Bronchial epithelial cell (primary cell): ENCODE measurements at regions not wholly inside any gene's neighbourhood (a gene's known extent, or its start where the extent isn't known, plus 50 kb on each side); places are given as distances from the start of the nearest gene placed in this dataset.

Experiments
- DNase-seq: peaks from one replicate; pipeline ENCODE4 v3.0.0-alpha.2; 2010; ENCODE audit warnings: low read depth
- FAIRE-seq: peaks from 2 replicates; lab custom pipeline; 2011; peaks lifted over from hg19 to GRCh38; lab: Jason Lieb, UNC
- H3K27me3 ChIP-seq: 2 replicates; pipeline ENCODE4 v1.5.1; 2011; ENCODE audit warnings: low read length; ENCODE audit not compliant: control insufficient read depth, insufficient read depth
- H3K36me3 ChIP-seq: 2 replicates; pipeline ENCODE4 v1.5.1; 2011; ENCODE audit warnings: low read length; ENCODE audit not compliant: control insufficient read depth, insufficient read depth
- H3K4me3 ChIP-seq: 2 replicates; pipeline ENCODE4 v1.5.1; 2011; ENCODE audit warnings: mild to moderate bottlenecking, low read depth, low read length, control low read depth
- TF ChIP-seq, protein P1 (sequence below): IDR thresholded peaks from 2 replicates; pipeline ENCODE4 v1.5.1; 2011; ENCODE audit warnings: mild to moderate bottlenecking, moderate library complexity, low read length, control low read depth, inconsistent platforms; ENCODE audit not compliant: insufficient read depth, severe bottlenecking

DNA sequence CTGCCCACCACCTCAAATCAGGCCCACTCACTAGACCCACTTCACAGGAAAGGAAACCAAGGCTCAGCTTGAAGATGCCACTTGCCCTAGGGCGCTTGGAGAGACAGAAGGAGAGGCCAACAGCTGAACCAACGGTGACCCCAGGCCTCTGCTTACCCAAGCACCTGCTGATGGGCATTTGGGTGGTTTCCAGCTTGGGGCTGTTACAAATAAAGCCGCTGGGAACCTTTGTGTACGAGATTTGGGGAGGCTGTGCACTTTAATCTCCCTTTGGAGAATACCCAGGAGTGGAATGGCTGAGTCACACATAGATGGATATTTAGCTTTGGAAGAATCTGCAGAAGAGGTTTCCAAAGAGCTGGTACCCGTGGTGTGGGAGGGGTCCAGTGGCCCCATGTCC lies 50.9 kb upstream of the LINC01488 start:
- no peak for FAIRE-seq
- no peaks in the 10 kb centered on the region for H3K36me3 ChIP-seq
- no peaks in the 10 kb centered on the region for H3K27me3 ChIP-seq
- TF ChIP-seq, protein P1, sequence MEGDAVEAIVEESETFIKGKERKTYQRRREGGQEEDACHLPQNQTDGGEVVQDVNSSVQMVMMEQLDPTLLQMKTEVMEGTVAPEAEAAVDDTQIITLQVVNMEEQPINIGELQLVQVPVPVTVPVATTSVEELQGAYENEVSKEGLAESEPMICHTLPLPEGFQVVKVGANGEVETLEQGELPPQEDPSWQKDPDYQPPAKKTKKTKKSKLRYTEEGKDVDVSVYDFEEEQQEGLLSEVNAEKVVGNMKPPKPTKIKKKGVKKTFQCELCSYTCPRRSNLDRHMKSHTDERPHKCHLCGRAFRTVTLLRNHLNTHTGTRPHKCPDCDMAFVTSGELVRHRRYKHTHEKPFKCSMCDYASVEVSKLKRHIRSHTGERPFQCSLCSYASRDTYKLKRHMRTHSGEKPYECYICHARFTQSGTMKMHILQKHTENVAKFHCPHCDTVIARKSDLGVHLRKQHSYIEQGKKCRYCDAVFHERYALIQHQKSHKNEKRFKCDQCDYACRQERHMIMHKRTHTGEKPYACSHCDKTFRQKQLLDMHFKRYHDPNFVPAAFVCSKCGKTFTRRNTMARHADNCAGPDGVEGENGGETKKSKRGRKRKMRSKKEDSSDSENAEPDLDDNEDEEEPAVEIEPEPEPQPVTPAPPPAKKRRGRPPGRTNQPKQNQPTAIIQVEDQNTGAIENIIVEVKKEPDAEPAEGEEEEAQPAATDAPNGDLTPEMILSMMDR, result no peak
- no peak overlapping the region for H3K4me3 ChIP-seq
- DNase-seq, result no peak

DNA sequence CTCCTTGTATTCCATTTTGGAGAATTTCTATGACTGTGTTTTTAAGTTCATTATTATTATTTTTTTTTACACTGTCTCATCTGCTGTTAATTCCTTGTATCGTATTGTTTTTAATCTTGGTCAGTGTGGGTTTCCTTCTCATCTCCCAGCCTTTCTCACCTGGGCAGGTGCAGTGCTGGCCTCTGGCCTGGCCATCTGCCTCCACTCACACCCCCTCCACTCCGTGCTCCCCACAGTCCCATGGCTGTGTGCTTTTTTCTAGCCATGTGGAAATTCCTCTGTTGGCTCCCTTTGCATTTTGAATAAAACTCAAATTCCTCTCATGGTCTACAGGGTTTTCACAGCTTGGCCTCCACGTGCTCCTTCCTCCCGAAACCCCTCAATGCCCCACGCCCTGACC lies 50.3 kb upstream of the LINC01488 start:
- TF ChIP-seq, protein P1, result no peak
- Histone ChIP-seq H3K4me3 (no peak overlapping the region), H3K36me3 (no peaks in the 10 kb centered on the region), H3K27me3 (no peaks in the 10 kb centered on the region)
- no peak for FAIRE-seq
- DNase-seq, result no peak
